ENCODE measurements at regions not wholly inside any gene's neighbourhood (a gene's known extent, or its start where the extent isn't known, plus 50 kb on each side); places are given as distances from the start of the nearest gene placed in this dataset.
"Not testable (repeated sequence)": the region's sequence is repeated elsewhere in the genome, so short reads cannot be mapped to it uniquely, and the experiment has no call there.

- Histone ChIP-seq H3K9me3 (replicated peaks; ENCODE audit: insufficient read depth, low read length) (no peaks in the 10 kb centered on the region), H3K9ac (ENCODE audit: low read length) (no peak overlapping the region), H3K36me3 (replicated peaks; ENCODE audit: insufficient read depth, low read length) (no peaks in the 10 kb centered on the region), H3K27ac (ENCODE audit: low read length) (no peak overlapping the region), H3K27me3 (replicated peaks; ENCODE audit: insufficient read depth, low read length) (no peaks in the 10 kb centered on the region), H3K79me2 (ENCODE audit: low read length) (no peaks in the 10 kb centered on the region), H3F3A (ENCODE audit: insufficient read depth, low read length) (0 out of 2 replicates have a peak, but pooled peaks cover 9% of the 10 kb centered on the region), H2AFZ (ENCODE audit: low read length) (no peak overlapping the region), H3K9me2 (replicated peaks; ENCODE audit: insufficient read depth, low read length) (no peaks in the 10 kb centered on the region), H4K20me1 (ENCODE audit: insufficient read depth, low read length) (no peaks in the 10 kb centered on the region), H3K4me2 (ENCODE audit: low read depth, low read length) (no peak overlapping the region), H3K4me1 (ENCODE audit: low read length) (peaks cover 11% of the 10 kb centered on the region), H3K4me3 (ENCODE audit: low read length) (no peak overlapping the region)
- TF ChIP-seq EZH2phosphoT487 (IDR thresholded peaks at IDR 0.05; ENCODE audit: low read length) (no peak), CTCF (IDR thresholded peaks at IDR 0.05; ENCODE audit: low read length) (no peak), EZH2 (optimal IDR thresholded peaks at IDR 0.05; ENCODE audit: low read depth, low read length) (no peak)
- no peak for DNase-seq
Observed at GRCh38 chr12:25362646-25363045, 111.9 kb upstream of the KRAS start.

GRCh38 chr12:25361511-25361910, 110.8 kb upstream of the KRAS start:
- Histone ChIP-seq H3K4me1 (ENCODE audit: low read length) (peaks cover 11% of the 10 kb centered on the region), H3K9me3 (replicated peaks; ENCODE audit: insufficient read depth, low read length) (no peaks in the 10 kb centered on the region), H3F3A (ENCODE audit: insufficient read depth, low read length) (0 out of 2 replicates have a peak, but pooled peaks cover 9% of the 10 kb centered on the region), H3K36me3 (replicated peaks; ENCODE audit: insufficient read depth, low read length) (no peaks in the 10 kb centered on the region), H4K20me1 (ENCODE audit: insufficient read depth, low read length) (no peaks in the 10 kb centered on the region), H3K4me3 (ENCODE audit: low read length) (no peak overlapping the region), H3K9ac (ENCODE audit: low read length) (no peak overlapping the region), H3K27ac (ENCODE audit: low read length) (no peak overlapping the region), H3K79me2 (ENCODE audit: low read length) (no peaks in the 10 kb centered on the region), H2AFZ (ENCODE audit: low read length) (no peak overlapping the region), H3K27me3 (replicated peaks; ENCODE audit: insufficient read depth, low read length) (no peaks in the 10 kb centered on the region), H3K9me2 (replicated peaks; ENCODE audit: insufficient read depth, low read length) (no peaks in the 10 kb centered on the region), H3K4me2 (ENCODE audit: low read depth, low read length) (no peak overlapping the region)
- DNase-seq = no peak
- TF ChIP-seq EZH2 (optimal IDR thresholded peaks at IDR 0.05; ENCODE audit: low read depth, low read length) (no peak), EZH2phosphoT487 (IDR thresholded peaks at IDR 0.05; ENCODE audit: low read length) (no peak), CTCF (IDR thresholded peaks at IDR 0.05; ENCODE audit: low read length) (no peak)

- H3K79me2 ChIP-seq (ENCODE audit: low read length) = no peaks in the 10 kb centered on the region
- no peak overlapping the region for H3K4me3 ChIP-seq (ENCODE audit: low read length)
- no peaks in the 10 kb centered on the region for H3F3A ChIP-seq (ENCODE audit: insufficient read depth, low read length)
- H3K9me3 ChIP-seq (replicated peaks; ENCODE audit: insufficient read depth, low read length) = no peaks in the 10 kb centered on the region
- H4K20me1 ChIP-seq (ENCODE audit: insufficient read depth, low read length) = no peaks in the 10 kb centered on the region
- no peaks in the 10 kb centered on the region for H3K9me2 ChIP-seq (replicated peaks; ENCODE audit: insufficient read depth, low read length)
- no peaks in the 10 kb centered on the region for H3K36me3 ChIP-seq (replicated peaks; ENCODE audit: insufficient read depth, low read length)
- H3K27ac ChIP-seq (ENCODE audit: low read length) = no peak overlapping the region
- TF ChIP-seq EZH2 (optimal IDR thresholded peaks at IDR 0.05; ENCODE audit: low read depth, low read length) (no peak), EZH2phosphoT487 (IDR thresholded peaks at IDR 0.05; ENCODE audit: low read length) (no peak), CTCF (IDR thresholded peaks at IDR 0.05; ENCODE audit: low read length) (no peak)
- H2AFZ ChIP-seq (ENCODE audit: low read length) = no peak overlapping the region
- H3K4me2 ChIP-seq (ENCODE audit: low read depth, low read length) = no peak overlapping the region
- DNase-seq = no peak
- no peak overlapping the region for H3K9ac ChIP-seq (ENCODE audit: low read length)
- H3K4me1 ChIP-seq (ENCODE audit: low read length) = peaks cover under 1% of the 10 kb centered on the region; the same call in 1 of the 2 replicates
- H3K27me3 ChIP-seq (replicated peaks; ENCODE audit: insufficient read depth, low read length) = no peaks in the 10 kb centered on the region
Observed at GRCh38 chr12:25357595-25357994, 106.9 kb upstream of the KRAS start.

- H3K9me2 ChIP-seq (replicated peaks; ENCODE audit: insufficient read depth, low read length); H3K9me3 ChIP-seq (replicated peaks; ENCODE audit: insufficient read depth, low read length); H2AFZ ChIP-seq (ENCODE audit: low read length); H3F3A ChIP-seq (ENCODE audit: insufficient read depth, low read length); H3K27me3 ChIP-seq (replicated peaks; ENCODE audit: insufficient read depth, low read length); H3K4me1 ChIP-seq (ENCODE audit: low read length); H3K4me3 ChIP-seq (ENCODE audit: low read length); H3K79me2 ChIP-seq (ENCODE audit: low read length); H3K4me2 ChIP-seq (ENCODE audit: low read depth, low read length); H3K27ac ChIP-seq (ENCODE audit: low read length); DNase-seq; H3K9ac ChIP-seq (ENCODE audit: low read length); H3K36me3 ChIP-seq (replicated peaks; ENCODE audit: insufficient read depth, low read length); H4K20me1 ChIP-seq (ENCODE audit: insufficient read depth, low read length): not testable (repeated sequence)
Observed at GRCh38 chr12:25352942-25353341, 102.2 kb upstream of the KRAS start.

All from MM.1S (cell line).